Prostate gland (tissue), 2 donors: ENCODE measurements at regions not wholly inside any gene's neighbourhood (a gene's known extent, or its start where the extent isn't known, plus 50 kb on each side); places are given as distances from the start of the nearest gene placed in this dataset.

Experiments used
- POLR2A ChIP-seq: fragments of 450-650 bp; IDR thresholded peaks from one replicate; pipeline ENCODE4 v1.6.1; 2016; ENCODE audit warnings: antibody characterized with exemption, mild to moderate bottlenecking
- POLR2AphosphoS5 ChIP-seq: sonication (generic); formaldehyde crosslinking; IDR thresholded peaks from one replicate; pipeline ENCODE4 v1.6.1; 2017; ENCODE audit warnings: antibody characterized with exemption
- TF ChIP-seq, protein P1 (sequence below), 4 experiments: fragments of 200-600 bp in 2 of 4; fragments of 450-650 bp in 2 of 4; sonication (generic) in 2 of 4; IDR thresholded peaks; 1 replicate in 3 of 4; 2 replicates in 1 of 4; pipeline ENCODE4 v1.5.1; 2016 to 2019; ENCODE audit warnings: antibody characterized with exemption in 4 of 4, mild to moderate bottlenecking in 2 of 4, moderate library complexity in 2 of 4

DNA sequence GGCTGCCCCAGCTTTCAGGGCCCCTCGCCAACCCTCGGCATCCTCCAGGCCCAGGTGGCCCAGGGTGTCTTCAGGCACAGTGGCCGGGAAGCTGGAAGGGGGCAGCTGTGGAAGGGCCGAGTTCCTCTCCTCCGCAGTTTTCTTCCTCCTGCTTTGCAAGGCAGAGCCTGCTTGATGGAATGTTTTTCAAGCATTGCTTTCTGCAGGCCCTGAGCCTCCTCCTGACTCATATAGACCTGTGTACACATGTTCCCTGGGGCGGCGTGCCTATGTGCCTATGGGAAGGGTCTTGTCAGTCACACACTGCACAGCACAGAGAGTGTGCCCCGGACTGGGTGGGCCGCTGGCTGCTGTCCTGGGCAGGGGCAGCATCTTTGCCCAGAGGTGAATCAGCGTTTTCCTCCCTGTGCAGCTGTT lies 107.5 kb downstream of the ERMARD start:
- TF ChIP-seq POLR2A: no peak
- TF ChIP-seq, protein P1, sequence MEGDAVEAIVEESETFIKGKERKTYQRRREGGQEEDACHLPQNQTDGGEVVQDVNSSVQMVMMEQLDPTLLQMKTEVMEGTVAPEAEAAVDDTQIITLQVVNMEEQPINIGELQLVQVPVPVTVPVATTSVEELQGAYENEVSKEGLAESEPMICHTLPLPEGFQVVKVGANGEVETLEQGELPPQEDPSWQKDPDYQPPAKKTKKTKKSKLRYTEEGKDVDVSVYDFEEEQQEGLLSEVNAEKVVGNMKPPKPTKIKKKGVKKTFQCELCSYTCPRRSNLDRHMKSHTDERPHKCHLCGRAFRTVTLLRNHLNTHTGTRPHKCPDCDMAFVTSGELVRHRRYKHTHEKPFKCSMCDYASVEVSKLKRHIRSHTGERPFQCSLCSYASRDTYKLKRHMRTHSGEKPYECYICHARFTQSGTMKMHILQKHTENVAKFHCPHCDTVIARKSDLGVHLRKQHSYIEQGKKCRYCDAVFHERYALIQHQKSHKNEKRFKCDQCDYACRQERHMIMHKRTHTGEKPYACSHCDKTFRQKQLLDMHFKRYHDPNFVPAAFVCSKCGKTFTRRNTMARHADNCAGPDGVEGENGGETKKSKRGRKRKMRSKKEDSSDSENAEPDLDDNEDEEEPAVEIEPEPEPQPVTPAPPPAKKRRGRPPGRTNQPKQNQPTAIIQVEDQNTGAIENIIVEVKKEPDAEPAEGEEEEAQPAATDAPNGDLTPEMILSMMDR (IDR thresholded peaks at IDR 0.05): no peak
- TF ChIP-seq POLR2AphosphoS5: no peak
